Progenitor cell of endocrine pancreas (in vitro differentiated cells): ENCODE measurements at regions not wholly inside any gene's neighbourhood (a gene's known extent, or its start where the extent isn't known, plus 50 kb on each side); places are given as distances from the start of the nearest gene placed in this dataset.

Experiments used
- DNase-seq: peaks from one replicate; pipeline ENCODE4 v3.0.0; 2021; ENCODE audit warnings: low spot score; ENCODE audit not compliant: unreplicated experiment
- H3K27ac Mint-ChIP-seq: 2 replicates; pipeline ENCODE4 v1.8.0; 2021; ENCODE audit warnings: mild to moderate bottlenecking, moderate library complexity, mixed read lengths
- H3K27me3 Mint-ChIP-seq: 2 replicates; pipeline ENCODE4 v1.8.0; 2021; ENCODE audit warnings: mixed read lengths
- H3K36me3 Mint-ChIP-seq: 2 replicates; pipeline ENCODE4 v1.8.0; 2022; ENCODE audit warnings: mixed read lengths; ENCODE audit not compliant: insufficient read depth
- H3K4me1 Mint-ChIP-seq: 2 replicates; pipeline ENCODE4 v1.8.0; 2021; ENCODE audit warnings: low read depth, mixed read lengths
- H3K4me3 Mint-ChIP-seq: 2 replicates; pipeline ENCODE4 v1.8.0; 2021; ENCODE audit warnings: low read depth, mild to moderate bottlenecking, moderate library complexity, mixed read lengths
- H3K9me3 Mint-ChIP-seq: 2 replicates; pipeline ENCODE4 v1.8.0; 2021; ENCODE audit warnings: low read depth, mixed read lengths
- CTCF ChIP-seq: fragments of 200-600 bp; sonication (generic); IDR thresholded peaks from one replicate; pipeline ENCODE4 v1.5.0; 2021; ENCODE audit warnings: antibody characterized with exemption, mild to moderate bottlenecking; ENCODE audit not compliant: unreplicated experiment

- no peak overlapping the region for H3K27ac Mint-ChIP-seq
- H3K27me3 Mint-ChIP-seq, result peaks cover 31% of the 10 kb centered on the region
- H3K4me1 Mint-ChIP-seq, result peaks cover 8% of the 10 kb centered on the region
- TF ChIP-seq CTCF, result no peak
- no peak for DNase-seq
- no peak overlapping the region for H3K4me3 Mint-ChIP-seq
- H3K9me3 Mint-ChIP-seq, result no peaks in the 10 kb centered on the region
- H3K36me3 Mint-ChIP-seq, result no peaks in the 10 kb centered on the region
These were observed 126.9 kb downstream of the TMEM200C start for GRCh38 chr18:5768454-5768853.

GRCh38 chr18:5759194-5759593 is 136.1 kb downstream of the TMEM200C start:
- H3K9me3 Mint-ChIP-seq, result no peaks in the 10 kb centered on the region
- no peak for DNase-seq
- peaks cover 13% of the 10 kb centered on the region for H3K4me1 Mint-ChIP-seq
- no peaks in the 10 kb centered on the region for H3K36me3 Mint-ChIP-seq
- H3K4me3 Mint-ChIP-seq, result no peak overlapping the region
- TF ChIP-seq CTCF, result no peak
- H3K27me3 Mint-ChIP-seq, result peaks cover 21% of the 10 kb centered on the region
- no peak overlapping the region for H3K27ac Mint-ChIP-seq

GRCh38 chr18:5756823-5757222 is 138.5 kb downstream of the TMEM200C start:
- no peak overlapping the region for H3K27ac Mint-ChIP-seq
- H3K9me3 Mint-ChIP-seq, result no peaks in the 10 kb centered on the region
- peaks cover 13% of the 10 kb centered on the region for H3K4me1 Mint-ChIP-seq
- H3K36me3 Mint-ChIP-seq, result no peaks in the 10 kb centered on the region
- no peak for TF ChIP-seq CTCF
- H3K4me3 Mint-ChIP-seq, result no peak overlapping the region
- peaks cover 11% of the 10 kb centered on the region for H3K27me3 Mint-ChIP-seq
- no peak for DNase-seq

GRCh38 chr18:5747678-5748077 is 147.6 kb downstream of the TMEM200C start:
- Mint-ChIP-seq H3K36me3 (no peaks in the 10 kb centered on the region), H3K9me3 (no peaks in the 10 kb centered on the region), H3K27ac (no peak overlapping the region), H3K27me3 (peaks cover 3% of the 10 kb centered on the region), H3K4me1 (peaks cover 6% of the 10 kb centered on the region), H3K4me3 (no peak overlapping the region)
- no peak for TF ChIP-seq CTCF
- no peak for DNase-seq

- no peaks in the 10 kb centered on the region for H3K36me3 Mint-ChIP-seq
- H3K27me3 Mint-ChIP-seq, result peaks cover 3% of the 10 kb centered on the region
- H3K27ac Mint-ChIP-seq, result peak overlapping the region; percentile 35
- TF ChIP-seq CTCF, result no peak
- H3K4me3 Mint-ChIP-seq, result no peak overlapping the region
- DNase-seq, result no peak
- peaks cover 6% of the 10 kb centered on the region for H3K4me1 Mint-ChIP-seq
- H3K9me3 Mint-ChIP-seq, result no peaks in the 10 kb centered on the region
These were observed 148.5 kb downstream of the TMEM200C start for GRCh38 chr18:5746844-5747243.

- DNase-seq, result no peak
- no peak for TF ChIP-seq CTCF
- Mint-ChIP-seq H3K4me1 (peaks cover 4% of the 10 kb centered on the region), H3K36me3 (no peaks in the 10 kb centered on the region), H3K4me3 (no peak overlapping the region), H3K27me3 (no peaks in the 10 kb centered on the region), H3K27ac (no peak overlapping the region), H3K9me3 (no peaks in the 10 kb centered on the region)
These were observed 150.7 kb downstream of the TMEM200C start for GRCh38 chr18:5744659-5745058.
